Vagina (tissue), 2 donors: ENCODE measurements at regions not wholly inside any gene's neighbourhood (a gene's known extent, or its start where the extent isn't known, plus 50 kb on each side); places are given as distances from the start of the nearest gene placed in this dataset.

ENCODE experiments used
- CTCF ChIP-seq, 3 experiments: fragments of 450-650 bp in 2 of 3; fragments of 200-600 bp in 1 of 3; sonication (generic) in 1 of 3; IDR thresholded peaks; one replicate each; pipeline ENCODE4 v1.5.1; 2017 to 2019; ENCODE audit warnings: antibody characterized with exemption in 3 of 3, mild to moderate bottlenecking in 2 of 3, moderate library complexity in 2 of 3
- POLR2A ChIP-seq, 2 donors: fragments of 450-650 bp; IDR thresholded peaks; one replicate each; pipeline ENCODE4 v1.6.1; 2017; ENCODE audit warnings: antibody characterized with exemption in 2 of 2, mild to moderate bottlenecking in 2 of 2, moderate library complexity in 2 of 2
- POLR2AphosphoS5 ChIP-seq, 2 donors: sonication (generic); formaldehyde crosslinking; IDR thresholded peaks; one replicate each; pipeline ENCODE4 v1.9.0; 2017; ENCODE audit warnings: antibody characterized with exemption in 2 of 2, mild to moderate bottlenecking in 2 of 2, low read depth in 1 of 2; ENCODE audit not compliant: insufficient read depth in 1 of 2

- TF ChIP-seq CTCF (IDR thresholded peaks at IDR 0.05) (no peak), POLR2A (IDR thresholded peaks at IDR 0.05) (no peak), POLR2AphosphoS5 (IDR thresholded peaks at IDR 0.05; ENCODE audit: insufficient read depth in 1 of 2, low read depth in 1 of 2) (peak; percentile 22 to 48)
Measured at GRCh38 chr4:15149839-15150592, 147.7 kb downstream of the CPEB2 start.
